ENCODE measurements at regions not wholly inside any gene's neighbourhood (a gene's known extent, or its start where the extent isn't known, plus 50 kb on each side); places are given as distances from the start of the nearest gene placed in this dataset.

GRCh38 chr18:59961070-59961469 is 61.3 kb downstream of the PMAIP1 start:
- no peak for DNase-seq (ENCODE audit: low read depth)

GRCh38 chr18:59960272-59960671 is 60.5 kb downstream of the PMAIP1 start:
- no peak for DNase-seq (ENCODE audit: low read depth)

GRCh38 chr18:59959606-59960005 is 59.8 kb downstream of the PMAIP1 start:
- DNase-seq (ENCODE audit: low read depth) = no peak

- DNase-seq (ENCODE audit: low read depth) = peak; percentile 11
These were observed 59.3 kb downstream of the PMAIP1 start for GRCh38 chr18:59959073-59959472.

- DNase-seq (ENCODE audit: low read depth) = peak; percentile 80
These were observed 58.2 kb downstream of the PMAIP1 start for GRCh38 chr18:59957957-59958356.

- DNase-seq (ENCODE audit: low read depth) = peak; percentile 66
These were observed 55.0 kb downstream of the PMAIP1 start for GRCh38 chr18:59954755-59955156.

- DNase-seq (ENCODE audit: low read depth) = no peak
These were observed 54.4 kb downstream of the PMAIP1 start for GRCh38 chr18:59954241-59954640.
